ENCODE measurements at regions not wholly inside any gene's neighbourhood (a gene's known extent, or its start where the extent isn't known, plus 50 kb on each side); places are given as distances from the start of the nearest gene placed in this dataset.

GRCh38 chr6:164208371-164208770 is 793.9 kb downstream of the QKI start:
- DNase-seq, result no peak

GRCh38 chr6:164206807-164207423 is 792.4 kb downstream of the QKI start:
- no peak for DNase-seq

GRCh38 chr6:164200071-164200470 is 785.6 kb downstream of the QKI start:
- DNase-seq, result no peak

GRCh38 chr6:164195942-164196281 is 781.4 kb downstream of the QKI start:
- no peak for DNase-seq

GRCh38 chr6:164195278-164195941 is 780.9 kb downstream of the QKI start:
- no peak for DNase-seq

GRCh38 chr6:164188861-164189260 is 774.3 kb downstream of the QKI start:
- no peak for DNase-seq

GRCh38 chr6:164185471-164185871 is 771.0 kb downstream of the QKI start:
- peak; percentile 6 for DNase-seq

GRCh38 chr6:164184410-164184809 is 769.9 kb downstream of the QKI start:
- no peak for DNase-seq

- no peak for DNase-seq
Measured at GRCh38 chr6:164183556-164184123, 769.1 kb downstream of the QKI start.

- peak; percentile 6 for DNase-seq
Measured at GRCh38 chr6:164178679-164179332, 764.3 kb downstream of the QKI start.

- no peak for DNase-seq
Measured at GRCh38 chr6:164169355-164169754, 754.8 kb downstream of the QKI start.

GRCh38 chr6:164168595-164168994 is 754.1 kb downstream of the QKI start:
- DNase-seq, result no peak

- no peak for DNase-seq
Measured at GRCh38 chr6:164167873-164168405, 753.4 kb downstream of the QKI start.

GRCh38 chr6:164166996-164167395 is 752.5 kb downstream of the QKI start:
- DNase-seq, result no peak

GRCh38 chr6:164166515-164166914 is 752.0 kb downstream of the QKI start:
- no peak for DNase-seq

- no peak for DNase-seq
Measured at GRCh38 chr6:164164876-164165275, 750.4 kb downstream of the QKI start.

GRCh38 chr6:164163239-164163638 is 748.7 kb downstream of the QKI start:
- DNase-seq, result no peak

GRCh38 chr6:164159061-164159460 is 744.5 kb downstream of the QKI start:
- DNase-seq, result no peak

- DNase-seq, result no peak
Measured at GRCh38 chr6:164154588-164154987, 740.1 kb downstream of the QKI start.

GRCh38 chr6:164152611-164153010 is 738.1 kb downstream of the QKI start:
- no peak for DNase-seq

- DNase-seq, result no peak
Measured at GRCh38 chr6:164151161-164152120, 736.9 kb downstream of the QKI start.

GRCh38 chr6:164150232-164150631 is 735.7 kb downstream of the QKI start:
- no peak for DNase-seq

All from right kidney (tissue), 1 donor.